Left renal pelvis (tissue), 4 donors: ENCODE measurements at regions not wholly inside any gene's neighbourhood (a gene's known extent, or its start where the extent isn't known, plus 50 kb on each side); places are given as distances from the start of the nearest gene placed in this dataset.

Experiments
- DNase-seq, 4 donors: peaks; one replicate each; pipeline ENCODE4 v3.0.0-alpha.2; 2013; ENCODE audit warnings: low read depth in 4 of 4, low spot score in 3 of 4

- DNase-seq: no peak
Measured at GRCh38 chr11:134531327-134532130, 119.5 kb upstream of the B3GAT1 start.

- no peak for DNase-seq
Measured at GRCh38 chr11:134530636-134531326, 118.7 kb upstream of the B3GAT1 start.

GRCh38 chr11:134529212-134530096 lies 117.4 kb upstream of the B3GAT1 start:
- DNase-seq: no peak

- DNase-seq: no peak
Measured at GRCh38 chr11:134528453-134528852, 116.4 kb upstream of the B3GAT1 start.

- DNase-seq: no peak
Measured at GRCh38 chr11:134527382-134528243, 115.6 kb upstream of the B3GAT1 start.

- DNase-seq: no peak
Measured at GRCh38 chr11:134524896-134525845, 113.1 kb upstream of the B3GAT1 start.

- no peak for DNase-seq
Measured at GRCh38 chr11:134524201-134524600, 112.2 kb upstream of the B3GAT1 start.

- no peak for DNase-seq
Measured at GRCh38 chr11:134522782-134523570, 110.9 kb upstream of the B3GAT1 start.

GRCh38 chr11:134521452-134522289 lies 109.6 kb upstream of the B3GAT1 start:
- DNase-seq: no peak

- DNase-seq: no peak
Measured at GRCh38 chr11:134521001-134521400, 109.0 kb upstream of the B3GAT1 start.

GRCh38 chr11:134519788-134520187 lies 107.7 kb upstream of the B3GAT1 start:
- no peak for DNase-seq

GRCh38 chr11:134519390-134519750 lies 107.3 kb upstream of the B3GAT1 start:
- no peak for DNase-seq

GRCh38 chr11:134518616-134519389 lies 106.8 kb upstream of the B3GAT1 start:
- DNase-seq: no peak

GRCh38 chr11:134517621-134518293 lies 105.7 kb upstream of the B3GAT1 start:
- DNase-seq: no peak

- DNase-seq: no peak
Measured at GRCh38 chr11:134517115-134517514, 105.1 kb upstream of the B3GAT1 start.

- DNase-seq: no peak
Measured at GRCh38 chr11:134516529-134516928, 104.5 kb upstream of the B3GAT1 start.
